HFFc6 (cell line): ENCODE measurements at regions not wholly inside any gene's neighbourhood (a gene's known extent, or its start where the extent isn't known, plus 50 kb on each side); places are given as distances from the start of the nearest gene placed in this dataset.

Experiments
- DNase-seq: peaks from one replicate; pipeline ENCODE4 v3.0.0-alpha.2; 2018
- H3K27ac Mint-ChIP-seq: 2 replicates; pipeline ENCODE4 v1.8.0; 2020; ENCODE audit warnings: mild to moderate bottlenecking, mixed read lengths
- H3K27me3 Mint-ChIP-seq: 2 replicates; pipeline ENCODE4 v1.8.0; 2021; ENCODE audit warnings: mild to moderate bottlenecking, moderate library complexity, mixed read lengths; ENCODE audit not compliant: insufficient read depth
- H3K36me3 Mint-ChIP-seq: 2 replicates; pipeline ENCODE4 v1.8.0; 2021; ENCODE audit warnings: low read depth, mixed read lengths
- H3K4me1 Mint-ChIP-seq: 2 replicates; pipeline ENCODE4 v1.8.0; 2020; ENCODE audit warnings: low read depth, mixed read lengths
- H3K4me3 Mint-ChIP-seq: 2 replicates; pipeline ENCODE4 v1.8.0; 2020; ENCODE audit warnings: mild to moderate bottlenecking, moderate library complexity, mixed read lengths
- H3K9me3 Mint-ChIP-seq: 2 replicates; pipeline ENCODE4 v1.8.0; 2020; ENCODE audit warnings: mild to moderate bottlenecking, mixed read lengths
- TF ChIP-seq, protein P1 (sequence below): fragments of 200-600 bp; sonication (generic); IDR thresholded peaks from 2 replicates; pipeline ENCODE4 v1.5.0; 2021; ENCODE audit warnings: antibody characterized with exemption, mild to moderate bottlenecking

DNA sequence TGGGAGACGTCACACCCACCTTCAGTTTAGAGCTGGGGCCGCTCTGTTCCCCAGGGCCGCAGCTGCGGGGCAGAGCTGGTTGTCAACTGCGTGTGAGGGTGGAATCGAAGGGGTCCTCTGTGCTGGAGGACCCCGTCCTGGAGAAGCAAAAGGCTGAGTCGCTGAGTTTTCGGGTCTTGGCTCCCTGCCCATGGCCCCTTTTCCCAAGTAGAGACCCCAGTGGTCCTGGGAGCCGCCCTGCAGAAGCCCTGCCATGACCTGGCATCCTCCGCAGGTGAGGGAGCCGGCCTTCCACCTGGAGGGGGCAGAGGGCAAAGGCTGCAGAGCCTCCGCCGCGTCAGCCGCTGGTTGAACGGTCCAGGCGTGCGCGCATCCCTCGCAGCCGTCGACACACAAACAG lies 90.4 kb upstream of the COL5A1 start:
- TF ChIP-seq, protein P1, sequence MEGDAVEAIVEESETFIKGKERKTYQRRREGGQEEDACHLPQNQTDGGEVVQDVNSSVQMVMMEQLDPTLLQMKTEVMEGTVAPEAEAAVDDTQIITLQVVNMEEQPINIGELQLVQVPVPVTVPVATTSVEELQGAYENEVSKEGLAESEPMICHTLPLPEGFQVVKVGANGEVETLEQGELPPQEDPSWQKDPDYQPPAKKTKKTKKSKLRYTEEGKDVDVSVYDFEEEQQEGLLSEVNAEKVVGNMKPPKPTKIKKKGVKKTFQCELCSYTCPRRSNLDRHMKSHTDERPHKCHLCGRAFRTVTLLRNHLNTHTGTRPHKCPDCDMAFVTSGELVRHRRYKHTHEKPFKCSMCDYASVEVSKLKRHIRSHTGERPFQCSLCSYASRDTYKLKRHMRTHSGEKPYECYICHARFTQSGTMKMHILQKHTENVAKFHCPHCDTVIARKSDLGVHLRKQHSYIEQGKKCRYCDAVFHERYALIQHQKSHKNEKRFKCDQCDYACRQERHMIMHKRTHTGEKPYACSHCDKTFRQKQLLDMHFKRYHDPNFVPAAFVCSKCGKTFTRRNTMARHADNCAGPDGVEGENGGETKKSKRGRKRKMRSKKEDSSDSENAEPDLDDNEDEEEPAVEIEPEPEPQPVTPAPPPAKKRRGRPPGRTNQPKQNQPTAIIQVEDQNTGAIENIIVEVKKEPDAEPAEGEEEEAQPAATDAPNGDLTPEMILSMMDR: no peak
- no peak overlapping the region for H3K27ac Mint-ChIP-seq
- H3K9me3 Mint-ChIP-seq: peaks cover 6% of the 10 kb centered on the region; the same call in 1 of the 2 replicates
- H3K4me1 Mint-ChIP-seq: peaks cover 40% of the 10 kb centered on the region
- H3K27me3 Mint-ChIP-seq: peaks cover 2% of the 10 kb centered on the region
- no peak overlapping the region for H3K4me3 Mint-ChIP-seq
- DNase-seq: no peak
- H3K36me3 Mint-ChIP-seq: peaks cover 5% of the 10 kb centered on the region

- peak; percentile 93 for DNase-seq
- Mint-ChIP-seq H3K36me3 (peaks cover 5% of the 10 kb centered on the region), H3K27ac (peak overlapping the region; percentile 96), H3K27me3 (peaks cover 2% of the 10 kb centered on the region), H3K9me3 (peaks cover 6% of the 10 kb centered on the region; the same call in 1 of the 2 replicates), H3K4me3 (peak overlapping the region; percentile 83), H3K4me1 (peaks cover 35% of the 10 kb centered on the region)
- TF ChIP-seq, protein P1: no peak
These were observed 89.8 kb upstream of the COL5A1 start for GRCh38 chr9:134551644-134552348.

GRCh38 chr9:134552349-134552990 lies 89.1 kb upstream of the COL5A1 start:
- peak overlapping the region; percentile 96 for H3K27ac Mint-ChIP-seq
- peaks cover 35% of the 10 kb centered on the region for H3K4me1 Mint-ChIP-seq
- peaks cover 5% of the 10 kb centered on the region for H3K36me3 Mint-ChIP-seq
- peaks cover 2% of the 10 kb centered on the region for H3K27me3 Mint-ChIP-seq
- no peak for DNase-seq
- peak overlapping the region; percentile 83 for H3K4me3 Mint-ChIP-seq
- H3K9me3 Mint-ChIP-seq: peaks cover 6% of the 10 kb centered on the region; the same call in 1 of the 2 replicates
- TF ChIP-seq, protein P1: no peak

DNA sequence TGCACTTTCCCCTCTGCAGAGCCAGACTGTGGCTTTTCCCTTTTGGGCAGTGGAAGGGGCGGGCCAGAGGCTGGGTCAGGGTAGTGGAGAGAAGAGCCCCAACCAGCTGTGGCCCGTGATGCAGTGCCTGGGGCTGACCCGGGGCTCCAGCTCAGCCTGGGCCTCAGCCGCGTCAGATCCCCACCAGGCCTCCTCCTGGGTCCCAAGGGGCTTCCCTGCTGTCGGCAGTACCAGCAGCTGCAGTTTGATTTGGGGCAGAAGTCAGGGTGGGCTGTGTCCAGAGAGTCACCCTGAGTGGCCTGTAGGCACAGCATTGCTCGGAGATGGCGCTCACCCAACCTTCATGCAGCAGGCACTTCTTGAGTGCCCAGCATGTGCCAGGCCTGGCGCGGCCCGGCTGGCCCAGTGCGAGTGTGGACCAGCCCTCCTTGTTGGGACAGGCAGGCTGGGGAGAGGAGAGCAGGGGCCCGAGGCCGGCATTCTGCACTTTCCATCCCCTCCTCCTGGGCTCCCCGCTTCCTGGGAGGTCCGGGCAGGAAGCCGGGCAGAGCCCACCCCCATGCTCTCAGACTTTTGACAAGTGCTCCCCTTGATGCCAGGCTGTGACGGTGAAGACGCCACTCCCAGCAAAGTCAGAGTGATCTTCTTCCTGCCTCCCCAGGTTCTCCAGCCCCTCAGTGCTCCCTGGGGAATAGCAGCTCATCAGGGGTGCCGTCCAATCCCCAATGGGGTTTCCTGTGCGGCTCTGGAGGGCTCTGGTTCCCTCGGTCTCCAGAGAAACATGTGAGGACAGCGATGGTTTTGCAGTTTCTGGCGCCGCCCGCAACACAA lies 88.3 kb upstream of the COL5A1 start:
- Mint-ChIP-seq H3K27ac (no peak overlapping the region), H3K36me3 (peaks cover 5% of the 10 kb centered on the region), H3K4me3 (no peak overlapping the region), H3K27me3 (peaks cover 3% of the 10 kb centered on the region), H3K4me1 (peaks cover 35% of the 10 kb centered on the region), H3K9me3 (peaks cover 6% of the 10 kb centered on the region; the same call in 1 of the 2 replicates)
- DNase-seq: no peak
- TF ChIP-seq, protein P1: no peak

- peaks cover 7% of the 10 kb centered on the region for H3K27me3 Mint-ChIP-seq
- peaks cover 6% of the 10 kb centered on the region; the same call in 1 of the 2 replicates for H3K9me3 Mint-ChIP-seq
- TF ChIP-seq, protein P1: no peak
- H3K4me3 Mint-ChIP-seq: no peak overlapping the region
- peaks cover 35% of the 10 kb centered on the region for H3K4me1 Mint-ChIP-seq
- H3K36me3 Mint-ChIP-seq: peaks cover 5% of the 10 kb centered on the region
- DNase-seq: no peak
- H3K27ac Mint-ChIP-seq: no peak overlapping the region
These were observed 87.6 kb upstream of the COL5A1 start for GRCh38 chr9:134553996-134554372.
